Dermis blood vessel endothelial cell (primary cell): ENCODE measurements at regions not wholly inside any gene's neighbourhood (a gene's known extent, or its start where the extent isn't known, plus 50 kb on each side); places are given as distances from the start of the nearest gene placed in this dataset.

Source experiments
- DNase-seq: peaks from one replicate; pipeline ENCODE4 v3.0.0; 2010

GRCh38 chr14:36245223-36245622 lies 68.7 kb upstream of the PTCSC3 start:
- no peak for DNase-seq

GRCh38 chr14:36243183-36243582 lies 66.7 kb upstream of the PTCSC3 start:
- no peak for DNase-seq

- DNase-seq = peak; percentile 10
Observed at GRCh38 chr14:36241183-36241582, 64.7 kb upstream of the PTCSC3 start.

DNA sequence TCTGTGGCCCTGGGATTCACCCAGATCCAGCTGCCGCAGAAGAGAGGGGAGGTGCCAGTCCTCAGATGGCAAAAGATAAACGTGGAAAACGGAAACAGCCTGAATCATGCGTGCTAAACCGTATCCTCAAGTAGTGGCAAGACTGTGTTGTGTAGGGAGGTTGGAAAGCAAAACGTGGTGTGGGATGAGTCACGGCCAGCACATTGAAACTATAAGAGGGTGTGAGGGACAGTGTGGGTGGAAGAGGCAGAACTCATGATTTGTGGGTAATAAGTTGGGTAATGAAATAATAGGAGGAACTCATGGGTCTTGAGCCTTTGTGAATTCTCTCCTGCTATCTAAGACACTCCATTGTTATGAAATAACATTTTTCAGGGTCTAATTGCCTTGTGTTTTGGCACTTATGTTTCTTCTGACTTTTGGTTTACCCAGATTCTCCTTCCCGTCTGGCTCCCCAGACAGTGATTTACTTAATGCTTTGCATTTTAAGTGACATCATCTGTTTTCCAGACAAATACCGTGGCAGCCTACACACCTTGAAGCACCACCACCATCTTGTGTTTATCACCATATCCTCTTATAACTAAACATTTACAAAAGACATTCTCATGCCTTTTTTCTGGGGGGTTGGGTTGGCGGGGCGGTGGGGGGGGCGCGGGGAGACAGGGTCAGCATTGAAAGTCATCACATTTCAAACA lies 62.3 kb upstream of the PTCSC3 start:
- DNase-seq = peak; percentile 28

GRCh38 chr14:36233217-36233616 lies 56.7 kb upstream of the PTCSC3 start:
- no peak for DNase-seq

GRCh38 chr14:36229262-36229661 lies 52.7 kb upstream of the PTCSC3 start:
- DNase-seq = no peak

- DNase-seq = peak; percentile 39
Observed at GRCh38 chr14:36227802-36228201, 51.3 kb upstream of the PTCSC3 start.

DNA sequence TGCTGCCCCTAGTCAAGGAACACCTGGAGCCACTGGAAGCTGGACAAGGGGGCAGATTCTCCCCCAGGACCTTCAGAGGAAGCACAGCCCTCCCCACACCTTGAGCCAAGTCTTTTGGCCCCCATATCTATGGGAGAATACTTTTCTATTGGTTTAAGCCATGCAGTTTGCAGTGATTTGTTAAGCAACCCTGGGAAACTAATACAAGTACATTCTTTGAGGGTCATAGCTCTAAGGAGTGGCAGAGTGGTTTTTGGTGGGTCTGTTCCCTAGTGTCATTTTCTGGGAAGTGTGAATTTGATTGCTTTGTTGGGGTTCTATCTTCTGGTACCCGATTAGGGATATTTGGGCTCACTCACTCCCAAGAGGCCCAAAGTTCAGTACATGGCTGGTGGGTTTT lies 50.8 kb upstream of the PTCSC3 start:
- no peak for DNase-seq
